GM23338 (cell line): ENCODE measurements at regions not wholly inside any gene's neighbourhood (a gene's known extent, or its start where the extent isn't known, plus 50 kb on each side); places are given as distances from the start of the nearest gene placed in this dataset.

ENCODE experiments used
- ATAC-seq: fragments of 200-7000 bp; cut with Tn5 transposase; 3 replicates; pipeline ENCODE4 v1.9.1; 2020
- DNase-seq: peaks from one replicate; pipeline ENCODE4 v3.0.0-alpha.2; 2015; ENCODE audit warnings: low spot score
- H2AFZ ChIP-seq: fragments of 200-600 bp; sonication (generic); 2 replicates; pipeline ENCODE4 v1.8.0; 2016; ENCODE audit warnings: antibody characterized with exemption, mild to moderate bottlenecking, moderate library complexity
- H3F3A ChIP-seq: fragments of 200-600 bp; sonication (generic); replicated peaks from 2 replicates; pipeline ENCODE4 v1.8.0; 2017; ENCODE audit warnings: antibody characterized with exemption, mixed run types, low read depth
- H3K27ac ChIP-seq: fragments of 200-600 bp; sonication (generic); 2 replicates; pipeline ENCODE4 v1.6.1; 2016; ENCODE audit warnings: low read depth
- H3K27me3 ChIP-seq: fragments of 200-600 bp; sonication (generic); 2 replicates; pipeline ENCODE4 v1.8.0; 2016; ENCODE audit warnings: mild to moderate bottlenecking, mixed run types, moderate library complexity; ENCODE audit not compliant: insufficient read depth
- H3K36me3 ChIP-seq: fragments of 200-600 bp; sonication (generic); 2 replicates; pipeline ENCODE4 v1.8.0; 2016; ENCODE audit warnings: mild to moderate bottlenecking; ENCODE audit not compliant: insufficient read depth
- H3K4me1 ChIP-seq: fragments of 200-600 bp; sonication (generic); 2 replicates; pipeline ENCODE4 v1.8.0; 2016; ENCODE audit warnings: mild to moderate bottlenecking, moderate library complexity; ENCODE audit not compliant: insufficient read depth
- H3K4me2 ChIP-seq: fragments of 200-600 bp; sonication (generic); 2 replicates; pipeline ENCODE4 v1.7.1; 2017; ENCODE audit warnings: mixed run types
- H3K4me3 ChIP-seq: fragments of 200-600 bp; sonication (generic); 2 replicates; pipeline ENCODE4 v1.6.1; 2016; ENCODE audit warnings: mixed run types
- H3K79me2 ChIP-seq: fragments of 200-600 bp; sonication (generic); replicated peaks from 2 replicates; pipeline ENCODE4 v1.8.0; 2017; ENCODE audit warnings: mild to moderate bottlenecking; ENCODE audit not compliant: insufficient read depth
- H3K9me2 ChIP-seq: fragments of 200-600 bp; sonication (generic); 2 replicates; pipeline ENCODE4 v1.8.0; 2017; ENCODE audit not compliant: insufficient read depth
- H4K20me1 ChIP-seq: fragments of 200-600 bp; sonication (generic); replicated peaks from 2 replicates; pipeline ENCODE4 v1.8.0; 2017; ENCODE audit warnings: mild to moderate bottlenecking; ENCODE audit not compliant: insufficient read depth
- H3K27ac Mint-ChIP-seq: 2 replicates; pipeline ENCODE4 v1.8.0; 2020; ENCODE audit warnings: inconsistent platforms, mild to moderate bottlenecking, moderate library complexity, mixed read lengths
- H3K27me3 Mint-ChIP-seq: 3 replicates; pipeline ENCODE4 v1.8.0; 2022; ENCODE audit warnings: low read depth, mild to moderate bottlenecking, moderate library complexity, mixed read lengths, inconsistent platforms; ENCODE audit not compliant: insufficient read depth, poor library complexity
- H3K36me3 Mint-ChIP-seq: 3 replicates; pipeline ENCODE4 v1.8.0; 2021; ENCODE audit warnings: low read depth, mild to moderate bottlenecking, inconsistent platforms, moderate library complexity, mixed read lengths
- H3K4me1 Mint-ChIP-seq: 3 replicates; pipeline ENCODE4 v1.8.0; 2020; ENCODE audit warnings: mild to moderate bottlenecking, inconsistent platforms, mixed read lengths
- H3K4me3 Mint-ChIP-seq: 3 replicates; pipeline ENCODE4 v1.8.0; 2021; ENCODE audit warnings: moderate library complexity, mild to moderate bottlenecking, inconsistent platforms, mixed read lengths
- H3K9me3 Mint-ChIP-seq: 3 replicates; pipeline ENCODE4 v1.8.0; 2020; ENCODE audit warnings: moderate library complexity, mild to moderate bottlenecking, inconsistent platforms, mixed read lengths
- EZH2phosphoT487 ChIP-seq: fragments of 200-600 bp; sonication (generic); IDR thresholded peaks from one replicate; pipeline ENCODE4 v1.8.1; 2018; ENCODE audit warnings: antibody characterized with exemption; ENCODE audit not compliant: unreplicated experiment
- NANOG ChIP-seq: IDR thresholded peaks from 2 replicates; pipeline ENCODE4 v1.6.1; 2016; ENCODE audit warnings: antibody characterized with exemption, borderline replicate concordance
- POLR2AphosphoS5 ChIP-seq: IDR thresholded peaks from 2 replicates; pipeline ENCODE4 v1.6.1; 2016; ENCODE audit warnings: antibody characterized with exemption, low read depth
- STAT1 ChIP-seq: IDR thresholded peaks from one replicate; pipeline ENCODE4 v1.6.1; 2016; ENCODE audit warnings: antibody characterized with exemption; ENCODE audit not compliant: unreplicated experiment
- ZNF114 ChIP-seq: fragments of 250-450 bp; sonication (Bioruptor Pico); IDR thresholded peaks from 2 replicates; pipeline ENCODE4 v1.5.0; 2020; ENCODE audit warnings: mild to moderate bottlenecking, moderate library complexity
- ZNF331 ChIP-seq: fragments of 250-450 bp; sonication (Bioruptor Pico); IDR thresholded peaks from 2 replicates; pipeline ENCODE4 v1.5.0; 2020; ENCODE audit warnings: low read depth, mild to moderate bottlenecking, moderate library complexity
- ZNF462 ChIP-seq: fragments of 250-450 bp; sonication (Bioruptor Pico); IDR thresholded peaks from 2 replicates; pipeline ENCODE4 v1.5.0; 2020; ENCODE audit warnings: mild to moderate bottlenecking, moderate library complexity
- TF ChIP-seq, protein P1 (sequence below), 2 experiments: fragments of 200-600 bp in 1 of 2; sonication (generic) in 1 of 2; conservative IDR thresholded peaks; 2 replicates each; pipeline versions ENCODE4 v1.5.1 to v1.6.1; 2016 to 2017; ENCODE audit warnings: antibody characterized with exemption in 2 of 2, low read depth in 2 of 2, mild to moderate bottlenecking in 2 of 2, moderate library complexity in 1 of 2
- TF ChIP-seq, protein P2 (sequence below): IDR thresholded peaks from one replicate; pipeline ENCODE4 v1.6.1; 2018; ENCODE audit warnings: antibody characterized with exemption; ENCODE audit not compliant: unreplicated experiment
- TF ChIP-seq, protein P3 (sequence below): IDR thresholded peaks from 2 replicates; pipeline ENCODE4 v1.6.1; 2016; ENCODE audit warnings: antibody characterized with exemption

DNA sequence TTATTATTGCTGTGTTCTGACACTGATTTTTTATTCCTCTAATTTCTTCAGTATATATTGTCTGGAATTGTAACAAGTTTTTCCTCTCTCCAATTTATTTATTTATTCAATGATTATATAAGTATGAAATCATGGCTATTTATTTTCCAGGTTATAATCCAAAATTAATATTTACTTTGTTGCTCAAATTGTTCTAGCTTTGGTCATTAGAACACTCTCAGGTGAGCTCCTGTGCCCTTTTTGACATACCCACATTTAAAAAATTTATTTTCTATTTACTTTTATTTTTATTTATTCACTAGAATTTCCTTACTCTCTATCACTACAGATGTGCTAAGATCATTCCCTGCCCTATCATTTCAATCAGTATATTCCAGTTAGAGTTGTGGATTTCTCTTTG lies 70.2 kb downstream of the PPP1R2C start:
- Mint-ChIP-seq H3K27ac (no peak overlapping the region), H3K9me3 (no peaks in the 10 kb centered on the region), H3K36me3 (no peaks in the 10 kb centered on the region; the same call in 2 of the 3 replicates), H3K4me1 (no peaks in the 10 kb centered on the region), H3K27me3 (no peaks in the 10 kb centered on the region), H3K4me3 (no peak overlapping the region)
- TF ChIP-seq, protein P1, sequence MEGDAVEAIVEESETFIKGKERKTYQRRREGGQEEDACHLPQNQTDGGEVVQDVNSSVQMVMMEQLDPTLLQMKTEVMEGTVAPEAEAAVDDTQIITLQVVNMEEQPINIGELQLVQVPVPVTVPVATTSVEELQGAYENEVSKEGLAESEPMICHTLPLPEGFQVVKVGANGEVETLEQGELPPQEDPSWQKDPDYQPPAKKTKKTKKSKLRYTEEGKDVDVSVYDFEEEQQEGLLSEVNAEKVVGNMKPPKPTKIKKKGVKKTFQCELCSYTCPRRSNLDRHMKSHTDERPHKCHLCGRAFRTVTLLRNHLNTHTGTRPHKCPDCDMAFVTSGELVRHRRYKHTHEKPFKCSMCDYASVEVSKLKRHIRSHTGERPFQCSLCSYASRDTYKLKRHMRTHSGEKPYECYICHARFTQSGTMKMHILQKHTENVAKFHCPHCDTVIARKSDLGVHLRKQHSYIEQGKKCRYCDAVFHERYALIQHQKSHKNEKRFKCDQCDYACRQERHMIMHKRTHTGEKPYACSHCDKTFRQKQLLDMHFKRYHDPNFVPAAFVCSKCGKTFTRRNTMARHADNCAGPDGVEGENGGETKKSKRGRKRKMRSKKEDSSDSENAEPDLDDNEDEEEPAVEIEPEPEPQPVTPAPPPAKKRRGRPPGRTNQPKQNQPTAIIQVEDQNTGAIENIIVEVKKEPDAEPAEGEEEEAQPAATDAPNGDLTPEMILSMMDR (conservative IDR thresholded peaks at IDR 0.05; ENCODE audit: low read depth in 2 of 2), result no peak
- no peak for TF ChIP-seq ZNF114 (CRISPR knock-in tag)
- no peak for TF ChIP-seq EZH2phosphoT487
- TF ChIP-seq ZNF462, result no peak
- no peak for TF ChIP-seq NANOG
- no peak for TF ChIP-seq ZNF331
- TF ChIP-seq STAT1, result no peak
- TF ChIP-seq POLR2AphosphoS5, result no peak
- TF ChIP-seq, protein P2, sequence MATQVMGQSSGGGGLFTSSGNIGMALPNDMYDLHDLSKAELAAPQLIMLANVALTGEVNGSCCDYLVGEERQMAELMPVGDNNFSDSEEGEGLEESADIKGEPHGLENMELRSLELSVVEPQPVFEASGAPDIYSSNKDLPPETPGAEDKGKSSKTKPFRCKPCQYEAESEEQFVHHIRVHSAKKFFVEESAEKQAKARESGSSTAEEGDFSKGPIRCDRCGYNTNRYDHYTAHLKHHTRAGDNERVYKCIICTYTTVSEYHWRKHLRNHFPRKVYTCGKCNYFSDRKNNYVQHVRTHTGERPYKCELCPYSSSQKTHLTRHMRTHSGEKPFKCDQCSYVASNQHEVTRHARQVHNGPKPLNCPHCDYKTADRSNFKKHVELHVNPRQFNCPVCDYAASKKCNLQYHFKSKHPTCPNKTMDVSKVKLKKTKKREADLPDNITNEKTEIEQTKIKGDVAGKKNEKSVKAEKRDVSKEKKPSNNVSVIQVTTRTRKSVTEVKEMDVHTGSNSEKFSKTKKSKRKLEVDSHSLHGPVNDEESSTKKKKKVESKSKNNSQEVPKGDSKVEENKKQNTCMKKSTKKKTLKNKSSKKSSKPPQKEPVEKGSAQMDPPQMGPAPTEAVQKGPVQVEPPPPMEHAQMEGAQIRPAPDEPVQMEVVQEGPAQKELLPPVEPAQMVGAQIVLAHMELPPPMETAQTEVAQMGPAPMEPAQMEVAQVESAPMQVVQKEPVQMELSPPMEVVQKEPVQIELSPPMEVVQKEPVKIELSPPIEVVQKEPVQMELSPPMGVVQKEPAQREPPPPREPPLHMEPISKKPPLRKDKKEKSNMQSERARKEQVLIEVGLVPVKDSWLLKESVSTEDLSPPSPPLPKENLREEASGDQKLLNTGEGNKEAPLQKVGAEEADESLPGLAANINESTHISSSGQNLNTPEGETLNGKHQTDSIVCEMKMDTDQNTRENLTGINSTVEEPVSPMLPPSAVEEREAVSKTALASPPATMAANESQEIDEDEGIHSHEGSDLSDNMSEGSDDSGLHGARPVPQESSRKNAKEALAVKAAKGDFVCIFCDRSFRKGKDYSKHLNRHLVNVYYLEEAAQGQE, result no peak
- TF ChIP-seq, protein P3, sequence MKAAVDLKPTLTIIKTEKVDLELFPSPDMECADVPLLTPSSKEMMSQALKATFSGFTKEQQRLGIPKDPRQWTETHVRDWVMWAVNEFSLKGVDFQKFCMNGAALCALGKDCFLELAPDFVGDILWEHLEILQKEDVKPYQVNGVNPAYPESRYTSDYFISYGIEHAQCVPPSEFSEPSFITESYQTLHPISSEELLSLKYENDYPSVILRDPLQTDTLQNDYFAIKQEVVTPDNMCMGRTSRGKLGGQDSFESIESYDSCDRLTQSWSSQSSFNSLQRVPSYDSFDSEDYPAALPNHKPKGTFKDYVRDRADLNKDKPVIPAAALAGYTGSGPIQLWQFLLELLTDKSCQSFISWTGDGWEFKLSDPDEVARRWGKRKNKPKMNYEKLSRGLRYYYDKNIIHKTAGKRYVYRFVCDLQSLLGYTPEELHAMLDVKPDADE, result no peak
- no peaks in the 10 kb centered on the region for H3K27me3 ChIP-seq
- no peak overlapping the region for H3K27ac ChIP-seq
- H4K20me1 ChIP-seq, result no peaks in the 10 kb centered on the region
- H3K4me1 ChIP-seq, result no peaks in the 10 kb centered on the region
- DNase-seq, result no peak
- H3K4me2 ChIP-seq, result no peak overlapping the region
- ATAC-seq, result no peak
- no peak overlapping the region for H3K4me3 ChIP-seq
- no peaks in the 10 kb centered on the region for H3K79me2 ChIP-seq
- no peak overlapping the region for H2AFZ ChIP-seq
- H3F3A ChIP-seq, result no peaks in the 10 kb centered on the region
- H3K36me3 ChIP-seq, result no peaks in the 10 kb centered on the region
- H3K9me2 ChIP-seq, result no peaks in the 10 kb centered on the region
